Lung (tissue), 11 donors: ENCODE measurements at regions not wholly inside any gene's neighbourhood (a gene's known extent, or its start where the extent isn't known, plus 50 kb on each side); places are given as distances from the start of the nearest gene placed in this dataset.

Experiments
- ATAC-seq: fragments of 200-7000 bp; cut with Tn5 transposase; one replicate; pipeline ENCODE4 v1.9.1; 2020; ENCODE audit warnings: moderate number of reproducible peaks; ENCODE audit not compliant: insufficient read depth, low FRiP score
- DNase-seq, 3 donors: peaks; one replicate each; pipeline ENCODE4 v3.0.0-alpha.2; 2013 to 2017
- H3K27ac ChIP-seq, 2 donors: one replicate each; pipeline ENCODE4 v1.5.1; 2013; ENCODE audit warnings: mild to moderate bottlenecking in 2 of 2, moderate library complexity in 2 of 2, control low read depth in 1 of 2, inconsistent platforms in 1 of 2, low read depth in 1 of 2, low read length in 1 of 2
- H3K27me3 ChIP-seq, 3 donors: one replicate each; pipeline ENCODE4 v1.5.1; 2013; ENCODE audit warnings: low read length in 2 of 3; ENCODE audit not compliant: control insufficient read depth in 3 of 3, insufficient read depth in 3 of 3
- H3K36me3 ChIP-seq, 4 donors: one replicate each; pipeline ENCODE4 v1.5.1; 2013; ENCODE audit warnings: low read length in 4 of 4, mild to moderate bottlenecking in 1 of 4, moderate library complexity in 1 of 4; ENCODE audit not compliant: control insufficient read depth in 4 of 4, insufficient read depth in 4 of 4
- H3K4me1 ChIP-seq, 5 donors: one replicate each; pipeline ENCODE4 v1.5.1; 2013; ENCODE audit warnings: low read length in 5 of 5, mild to moderate bottlenecking in 2 of 5, moderate library complexity in 1 of 5; ENCODE audit not compliant: control insufficient read depth in 5 of 5, insufficient read depth in 5 of 5
- H3K4me3 ChIP-seq: one replicate; pipeline ENCODE4 v1.5.1; 2013; ENCODE audit warnings: mild to moderate bottlenecking, control low read depth, moderate library complexity
- H3K9ac ChIP-seq, 2 donors: one replicate each; pipeline ENCODE4 v1.5.1; 2013; ENCODE audit warnings: low read length in 2 of 2, control low read depth in 1 of 2; ENCODE audit not compliant: insufficient read depth in 1 of 2
- H3K9me3 ChIP-seq, 4 donors: one replicate each; pipeline ENCODE4 v1.5.1; 2013; ENCODE audit warnings: low read length in 3 of 4, mild to moderate bottlenecking in 1 of 4, moderate library complexity in 1 of 4; ENCODE audit not compliant: control insufficient read depth in 4 of 4, insufficient read depth in 3 of 4
- WGBS, 2 donors: extraction: QIAGEN DNeasy Blood & Tissue Kit; methylation state at CpG; one replicate each; pipeline ENCODE4 v1.1.7; 2013; 5-methylcytosine and 5-hydroxymethylcytosine counted together
- TF ChIP-seq, protein P1 (sequence below): IDR thresholded peaks from 2 replicates; pipeline ENCODE4 v1.5.1; 2012; ENCODE audit warnings: mild to moderate bottlenecking; ENCODE audit errors: control extremely low read depth, extremely low read depth
- donor health status: control.
- donor health status: control.
- donor health status: Bipolar disorder and iron deficiency.
- donor health status: healthy.
- donor health status: DM: yes; HTN: yes; CAD: no.

DNA sequence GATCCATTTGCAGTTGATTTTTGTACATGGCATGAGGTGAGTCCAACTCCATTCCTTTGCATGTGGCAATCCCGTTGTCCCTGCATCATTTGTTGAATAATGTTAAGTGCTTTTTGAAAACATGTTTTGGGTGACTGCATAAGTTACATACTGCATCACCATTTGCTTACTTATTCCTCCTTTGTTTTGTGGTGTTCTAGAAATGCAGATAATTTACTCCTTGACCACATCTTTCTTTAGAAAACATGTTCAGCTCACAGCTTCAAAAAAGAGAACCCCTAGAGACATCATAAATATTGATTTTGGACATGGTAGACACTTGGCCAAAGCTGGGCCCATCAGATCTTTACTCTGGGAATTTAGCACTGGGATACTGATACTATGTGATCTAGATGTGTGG, 135.3 kb upstream of the DAZL start:
- no peak for ATAC-seq
- H3K36me3 ChIP-seq, result no peaks in the 10 kb centered on the region
- H3K4me3 ChIP-seq, result no peak overlapping the region
- peaks cover 0 to 2% (median 0%) of the 10 kb centered on the region in 5 donors for H3K4me1 ChIP-seq
- no peak for DNase-seq
- H3K9me3 ChIP-seq, result no peaks in the 10 kb centered on the region
- H3K27me3 ChIP-seq, result no peaks in the 10 kb centered on the region
- no peak overlapping the region for H3K27ac ChIP-seq
- TF ChIP-seq, protein P1, sequence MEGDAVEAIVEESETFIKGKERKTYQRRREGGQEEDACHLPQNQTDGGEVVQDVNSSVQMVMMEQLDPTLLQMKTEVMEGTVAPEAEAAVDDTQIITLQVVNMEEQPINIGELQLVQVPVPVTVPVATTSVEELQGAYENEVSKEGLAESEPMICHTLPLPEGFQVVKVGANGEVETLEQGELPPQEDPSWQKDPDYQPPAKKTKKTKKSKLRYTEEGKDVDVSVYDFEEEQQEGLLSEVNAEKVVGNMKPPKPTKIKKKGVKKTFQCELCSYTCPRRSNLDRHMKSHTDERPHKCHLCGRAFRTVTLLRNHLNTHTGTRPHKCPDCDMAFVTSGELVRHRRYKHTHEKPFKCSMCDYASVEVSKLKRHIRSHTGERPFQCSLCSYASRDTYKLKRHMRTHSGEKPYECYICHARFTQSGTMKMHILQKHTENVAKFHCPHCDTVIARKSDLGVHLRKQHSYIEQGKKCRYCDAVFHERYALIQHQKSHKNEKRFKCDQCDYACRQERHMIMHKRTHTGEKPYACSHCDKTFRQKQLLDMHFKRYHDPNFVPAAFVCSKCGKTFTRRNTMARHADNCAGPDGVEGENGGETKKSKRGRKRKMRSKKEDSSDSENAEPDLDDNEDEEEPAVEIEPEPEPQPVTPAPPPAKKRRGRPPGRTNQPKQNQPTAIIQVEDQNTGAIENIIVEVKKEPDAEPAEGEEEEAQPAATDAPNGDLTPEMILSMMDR, result no peak
- no peak overlapping the region for H3K9ac ChIP-seq
- whole genome bisulfite sequencing, 2 donors, result 86 to 93% methylated on average over 1 of the region's 1 CpG

DNA sequence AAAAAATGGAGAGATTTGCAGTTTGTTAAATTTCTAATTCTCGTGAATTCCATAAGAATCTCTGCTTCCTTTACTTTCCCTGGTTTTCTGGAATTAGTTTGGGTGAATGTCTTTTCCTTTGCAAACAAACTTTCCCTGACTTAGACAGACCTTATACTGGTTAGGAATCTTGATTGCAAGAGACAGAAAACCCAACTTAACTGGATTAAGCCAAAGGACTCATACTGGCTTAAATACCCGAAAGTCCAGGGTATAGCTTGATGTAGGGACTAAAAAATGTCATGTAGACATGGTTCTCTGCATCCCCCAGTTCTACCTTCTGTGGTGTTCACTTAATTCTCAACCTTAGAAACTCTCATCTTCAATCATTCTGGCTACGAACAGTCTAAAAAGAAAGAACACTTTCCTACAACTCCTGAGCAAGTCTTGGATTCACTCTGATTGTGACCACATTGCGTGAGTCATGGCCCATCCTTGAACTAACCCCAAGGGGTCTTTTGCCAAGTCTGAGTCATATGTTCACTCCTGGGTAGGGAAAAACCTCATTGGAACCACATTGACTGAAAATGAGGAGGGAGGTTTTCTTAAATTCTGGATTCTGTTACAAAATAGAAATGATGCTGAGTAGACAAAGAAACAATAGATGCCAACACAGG, 136.0 kb upstream of the DAZL start:
- Histone ChIP-seq H3K36me3 (no peaks in the 10 kb centered on the region), H3K4me3 (no peak overlapping the region), H3K4me1 (peaks cover 0 to 2% (median 0%) of the 10 kb centered on the region in 5 donors), H3K9ac (no peak overlapping the region), H3K9me3 (no peaks in the 10 kb centered on the region), H3K27ac (peak overlapping the region in 1 of 2 donors; percentile 70), H3K27me3 (no peaks in the 10 kb centered on the region)
- no peak for ATAC-seq
- 86 to 93% methylated on average over 4 of the region's 4 CpGs for WGBS, 2 donors
- DNase-seq, result no peak
- TF ChIP-seq, protein P1, result no peak

DNA sequence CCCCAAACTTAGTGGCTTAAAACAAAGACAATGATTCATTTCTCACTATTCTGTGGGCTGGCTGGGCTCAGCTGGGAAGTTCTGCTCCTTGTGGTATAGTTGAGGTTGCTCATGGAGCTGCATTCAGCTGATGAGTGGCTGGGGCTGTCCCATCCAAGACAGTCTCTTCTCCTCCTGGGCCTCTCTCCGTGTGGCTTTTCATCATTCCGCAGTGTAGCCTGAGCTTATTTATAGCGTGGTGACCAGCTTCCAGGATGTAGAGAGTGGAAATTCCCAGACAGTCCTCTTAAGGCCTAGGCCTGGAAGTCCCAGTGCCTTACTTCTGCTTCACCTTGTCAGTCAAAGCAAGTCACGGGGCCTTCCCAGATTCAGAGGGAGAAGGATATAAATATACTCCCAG, 136.7 kb upstream of the DAZL start:
- Histone ChIP-seq H3K27ac (peak overlapping the region in 1 of 2 donors; percentile 70), H3K9me3 (no peaks in the 10 kb centered on the region), H3K4me1 (peaks cover 0 to 2% (median 0%) of the 10 kb centered on the region in 5 donors), H3K4me3 (no peak overlapping the region), H3K36me3 (no peaks in the 10 kb centered on the region), H3K27me3 (no peaks in the 10 kb centered on the region), H3K9ac (no peak overlapping the region)
- TF ChIP-seq, protein P1, result no peak
- WGBS, 2 donors, result 62 to 76% methylated on average over 4 of the region's 4 CpGs
- DNase-seq, result no peak
- ATAC-seq, result no peak

DNA sequence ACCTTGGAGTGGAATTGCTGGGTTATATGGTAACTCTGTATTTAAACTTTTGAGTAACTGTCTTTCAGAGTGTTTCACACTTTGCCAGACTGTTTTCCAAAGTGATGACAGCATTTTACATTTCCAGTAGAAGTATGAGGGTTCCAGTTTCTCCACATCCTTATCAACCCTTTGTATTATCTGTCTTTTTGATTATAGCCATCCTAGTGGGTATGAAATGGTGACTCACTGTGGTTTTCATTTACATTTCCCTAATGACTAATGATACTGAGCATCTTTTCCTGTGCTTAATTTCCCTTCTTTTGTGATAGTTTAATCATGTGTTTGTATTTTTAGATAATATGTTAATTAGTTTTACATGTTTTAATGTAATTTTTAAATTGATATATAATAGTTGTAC, 138.1 kb upstream of the DAZL start:
- no peaks in the 10 kb centered on the region for H3K9me3 ChIP-seq
- peaks cover 0 to 2% (median 0%) of the 10 kb centered on the region in 5 donors for H3K4me1 ChIP-seq
- TF ChIP-seq, protein P1, result no peak
- no peak overlapping the region for H3K9ac ChIP-seq
- peak overlapping the region in 1 of 2 donors; percentile 60 for H3K27ac ChIP-seq
- no peaks in the 10 kb centered on the region for H3K27me3 ChIP-seq
- H3K4me3 ChIP-seq, result no peak overlapping the region
- DNase-seq, result no peak
- no peaks in the 10 kb centered on the region for H3K36me3 ChIP-seq
- no peak for ATAC-seq
